ENCODE measurements at regions not wholly inside any gene's neighbourhood (a gene's known extent, or its start where the extent isn't known, plus 50 kb on each side); places are given as distances from the start of the nearest gene placed in this dataset.

DNA sequence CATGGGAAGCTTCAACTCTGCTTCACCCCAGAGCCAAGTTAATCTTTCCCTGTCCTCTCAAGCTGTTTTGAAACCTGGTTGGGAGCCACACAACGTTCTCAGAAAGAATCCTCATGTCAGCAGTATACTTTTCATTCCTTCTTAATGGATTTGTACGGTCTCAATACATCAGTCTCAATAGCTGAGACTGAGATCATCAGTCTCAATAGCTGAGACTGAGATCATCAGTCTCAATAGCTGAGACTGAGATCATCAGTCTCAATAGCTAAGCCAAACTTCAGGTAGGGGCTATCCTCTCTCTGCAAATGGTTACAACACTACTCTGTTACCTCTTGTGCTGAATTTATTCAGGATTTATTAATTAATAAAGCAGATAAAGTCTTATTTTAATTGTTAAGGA is 1317.4 kb upstream of the CDH9 start:
- no peak overlapping the region for H3K4me2 ChIP-seq (ENCODE audit: insufficient read depth, insufficient read length, low read length)
- no peaks in the 10 kb centered on the region for H3K27me3 Mint-ChIP-seq (ENCODE audit: low read depth)
- TF ChIP-seq, protein P1, sequence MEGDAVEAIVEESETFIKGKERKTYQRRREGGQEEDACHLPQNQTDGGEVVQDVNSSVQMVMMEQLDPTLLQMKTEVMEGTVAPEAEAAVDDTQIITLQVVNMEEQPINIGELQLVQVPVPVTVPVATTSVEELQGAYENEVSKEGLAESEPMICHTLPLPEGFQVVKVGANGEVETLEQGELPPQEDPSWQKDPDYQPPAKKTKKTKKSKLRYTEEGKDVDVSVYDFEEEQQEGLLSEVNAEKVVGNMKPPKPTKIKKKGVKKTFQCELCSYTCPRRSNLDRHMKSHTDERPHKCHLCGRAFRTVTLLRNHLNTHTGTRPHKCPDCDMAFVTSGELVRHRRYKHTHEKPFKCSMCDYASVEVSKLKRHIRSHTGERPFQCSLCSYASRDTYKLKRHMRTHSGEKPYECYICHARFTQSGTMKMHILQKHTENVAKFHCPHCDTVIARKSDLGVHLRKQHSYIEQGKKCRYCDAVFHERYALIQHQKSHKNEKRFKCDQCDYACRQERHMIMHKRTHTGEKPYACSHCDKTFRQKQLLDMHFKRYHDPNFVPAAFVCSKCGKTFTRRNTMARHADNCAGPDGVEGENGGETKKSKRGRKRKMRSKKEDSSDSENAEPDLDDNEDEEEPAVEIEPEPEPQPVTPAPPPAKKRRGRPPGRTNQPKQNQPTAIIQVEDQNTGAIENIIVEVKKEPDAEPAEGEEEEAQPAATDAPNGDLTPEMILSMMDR (conservative IDR thresholded peaks at IDR 0.05), result no peak
- H3K4me1 Mint-ChIP-seq, result no peaks in the 10 kb centered on the region
- no peak overlapping the region for H3K14ac ChIP-seq (ENCODE audit: insufficient read depth, low read length)
- H3K18ac ChIP-seq (ENCODE audit: insufficient read length, low read depth, low read length), result no peak overlapping the region
- H4K8ac ChIP-seq (replicated peaks; ENCODE audit: insufficient read length, low read depth, low read length), result no peak overlapping the region
- H2BK15ac ChIP-seq (ENCODE audit: low read depth, low read length), result no peak overlapping the region
- H3K27ac Mint-ChIP-seq, result no peak overlapping the region
- H3K36me3 Mint-ChIP-seq (ENCODE audit: insufficient read depth in 1 of 3, low read depth in 3 of 3), result peaks cover 0 to 11% (median 0%) of the 10 kb centered on the region in 3 experiments; a peak in 3 of 7 replicates
- no peak overlapping the region for H2BK120ac ChIP-seq (ENCODE audit: low read depth, low read length, poor library complexity, severe bottlenecking)
- no peak overlapping the region for H3K56ac ChIP-seq (ENCODE audit: insufficient read length, low read depth, low read length)
- no peak overlapping the region for H3T11ph ChIP-seq (ENCODE audit: low read length)
- H2AK5ac ChIP-seq (ENCODE audit: insufficient read length, low read length), result no peak overlapping the region
- no peaks in the 10 kb centered on the region for H3K79me1 ChIP-seq (ENCODE audit: insufficient read depth, low read depth, low read length, poor library complexity, severe bottlenecking)
- no peak overlapping the region for H3K4ac ChIP-seq (ENCODE audit: low read depth, low read length)
- H3K23ac ChIP-seq (ENCODE audit: insufficient read length, low read depth, low read length), result no peak overlapping the region
- H3K4me1 ChIP-seq (ENCODE audit: insufficient read depth, low read length), result no peaks in the 10 kb centered on the region
- H2BK5ac ChIP-seq (ENCODE audit: insufficient read length, low read length), result no peak overlapping the region
- no CpG with 5 or more reads among the region's 2 CpGs for WGBS (ENCODE audit: extremely low coverage, insufficient read length, low lambda C conversion rate)
- H3K4me3 Mint-ChIP-seq, result no peak overlapping the region
- H2BK20ac ChIP-seq (ENCODE audit: low read depth, low read length, poor library complexity, severe bottlenecking), result no peak overlapping the region
- H3K79me2 ChIP-seq (ENCODE audit: insufficient read depth, low read length), result no peaks in the 10 kb centered on the region
- no peaks in the 10 kb centered on the region for H3K27me3 ChIP-seq (ENCODE audit: insufficient read depth, low read length)
- no peak for DNase-seq
- H3K27ac ChIP-seq (ENCODE audit: insufficient read length, low read depth, low read length), result no peak overlapping the region
- no peaks in the 10 kb centered on the region for H4K20me1 ChIP-seq (ENCODE audit: control insufficient read depth, insufficient read depth, insufficient read length)
- no peak overlapping the region for H4K5ac ChIP-seq (ENCODE audit: insufficient read length, low read depth, low read length)
- H2AFZ ChIP-seq (ENCODE audit: low read length), result no peak overlapping the region
- H3K9ac ChIP-seq (ENCODE audit: extremely low read depth, insufficient read length, low read length), result no peak overlapping the region
- peaks cover 10 to 14% of the 10 kb centered on the region in 2 experiments; a peak in 4 of 5 replicates for H3K9me3 Mint-ChIP-seq
- H2BK12ac ChIP-seq (ENCODE audit: insufficient read length, low read depth, low read length), result no peak overlapping the region
- H4K91ac ChIP-seq (ENCODE audit: insufficient read length, low read depth, low read length), result no peak overlapping the region
- H3K9me3 ChIP-seq (ENCODE audit: control insufficient read depth, low read depth, low read length), result no peaks in the 10 kb centered on the region
- no peaks in the 10 kb centered on the region for H3K23me2 ChIP-seq (ENCODE audit: insufficient read length, low read depth, low read length, poor library complexity, severe bottlenecking)

Measured in H9 (cell line).